HG02870 (cell line): ENCODE measurements at regions not wholly inside any gene's neighbourhood (a gene's known extent, or its start where the extent isn't known, plus 50 kb on each side); places are given as distances from the start of the nearest gene placed in this dataset.

Experiments
- ATAC-seq: cut with Tn5 transposase; IDR thresholded peaks from one replicate; pipeline ENCODE4 v1.9.1; 2021; ENCODE audit warnings: mild to moderate bottlenecking, moderate library complexity; ENCODE audit not compliant: unreplicated experiment

DNA sequence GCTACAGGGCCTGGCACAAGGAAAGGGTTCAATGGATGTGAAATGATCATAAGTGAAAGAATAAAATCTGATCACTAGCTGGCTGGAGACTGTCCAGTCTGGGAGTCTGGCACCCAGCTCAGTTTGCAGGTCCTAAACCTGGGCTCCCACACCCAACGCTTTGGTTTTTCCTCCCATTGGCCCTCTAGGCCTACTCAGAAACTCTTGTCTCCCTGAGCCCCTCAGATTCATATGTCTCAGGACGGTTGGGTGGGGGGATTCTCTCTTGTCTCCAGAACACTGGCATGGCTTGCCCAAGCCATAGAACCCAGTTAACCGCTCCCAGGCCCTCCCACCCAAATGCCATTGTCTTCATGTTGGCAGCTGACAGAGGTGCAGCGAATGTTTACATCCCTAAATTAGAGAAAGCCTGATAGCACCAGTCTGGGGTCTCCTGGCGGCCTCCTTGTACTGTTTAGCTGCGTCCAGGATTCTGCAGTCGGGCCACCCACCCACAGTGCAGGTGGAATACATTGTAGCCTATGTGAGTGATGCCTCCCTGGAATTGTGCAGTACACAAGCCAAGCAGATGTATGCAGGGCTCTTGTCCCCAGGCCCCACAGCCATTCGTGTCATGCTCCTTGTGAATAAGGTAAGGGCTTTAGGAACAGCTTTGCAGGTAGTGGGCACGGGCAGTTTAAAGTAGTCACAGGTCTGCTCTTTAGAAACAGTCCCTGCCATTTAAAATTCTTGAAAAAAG lies 266.3 kb downstream of the XXYLT1 start:
- ATAC-seq = no peak

DNA sequence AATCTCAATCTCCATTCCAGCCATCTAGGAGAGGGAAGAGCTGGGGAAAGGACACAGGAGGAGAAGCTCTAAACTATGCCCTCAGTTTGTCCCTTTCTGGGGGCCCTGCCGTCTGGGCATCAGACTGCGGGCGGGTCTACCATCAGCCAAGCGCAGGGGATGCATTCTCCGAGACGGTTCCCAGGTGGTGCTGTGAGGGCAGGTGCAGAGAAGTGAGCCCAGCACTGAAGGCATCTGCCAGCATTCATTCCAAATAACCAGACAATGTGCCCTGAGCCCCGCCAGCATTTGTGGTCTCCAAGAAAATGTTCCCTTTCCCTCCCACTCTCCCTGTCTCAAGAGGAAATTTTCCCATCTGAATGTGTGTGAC lies 265.7 kb downstream of the XXYLT1 start:
- ATAC-seq = no peak

DNA sequence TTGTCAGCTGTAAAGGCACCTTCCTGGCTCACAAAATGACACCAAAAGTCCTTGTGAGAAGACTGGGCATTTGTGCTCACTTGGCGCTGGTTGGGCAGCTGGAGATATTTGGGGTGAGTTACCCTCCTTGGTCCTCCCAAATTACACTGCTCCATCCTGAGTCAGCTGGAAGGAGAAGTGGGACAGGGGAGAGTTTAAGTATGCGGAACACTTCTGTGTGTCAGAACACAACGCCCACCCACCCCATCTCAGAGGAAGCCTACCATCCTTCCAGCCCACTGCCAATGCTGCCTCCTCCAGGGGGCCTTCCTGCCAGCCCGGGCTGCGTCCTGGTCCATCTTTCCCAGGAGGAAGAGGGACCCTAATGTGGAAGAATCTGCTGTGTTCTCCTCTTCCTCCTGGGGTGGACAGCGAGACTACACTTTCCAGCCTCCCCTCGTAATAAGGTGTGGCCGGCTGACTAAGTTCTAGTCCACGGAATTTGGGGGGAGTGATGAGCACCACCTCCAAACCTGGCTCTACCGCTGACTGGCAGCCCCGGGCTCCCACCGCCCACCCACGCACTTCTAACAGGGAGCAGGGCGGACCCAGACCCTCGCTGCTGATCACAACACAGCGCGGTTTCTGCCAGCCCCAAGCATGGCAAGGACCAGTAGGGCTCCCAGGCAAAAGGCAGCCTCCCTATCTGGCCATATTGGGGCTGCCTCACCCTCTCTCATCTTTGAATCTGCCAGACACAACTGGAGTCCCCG lies 265.0 kb downstream of the XXYLT1 start:
- no peak for ATAC-seq

DNA sequence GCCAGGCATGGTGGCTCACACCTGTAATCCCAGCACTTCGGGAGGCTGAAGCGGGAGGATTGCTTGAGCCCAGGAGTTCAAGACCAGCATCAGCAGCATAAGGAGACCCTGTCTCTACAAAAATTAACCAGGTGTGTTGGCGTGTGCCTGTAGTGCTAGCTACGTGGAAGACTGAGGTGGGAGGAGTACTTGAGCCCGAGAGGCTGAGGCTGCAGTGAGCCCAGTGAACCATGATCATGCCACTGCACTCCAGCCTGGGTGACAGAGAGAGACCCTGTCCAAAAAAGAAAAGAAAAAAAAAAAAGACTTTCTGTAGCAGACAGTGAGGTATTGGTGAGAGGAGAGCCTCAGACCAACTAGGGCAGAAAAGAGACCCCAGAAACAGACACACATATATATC lies 263.8 kb downstream of the XXYLT1 start:
- ATAC-seq = no peak

DNA sequence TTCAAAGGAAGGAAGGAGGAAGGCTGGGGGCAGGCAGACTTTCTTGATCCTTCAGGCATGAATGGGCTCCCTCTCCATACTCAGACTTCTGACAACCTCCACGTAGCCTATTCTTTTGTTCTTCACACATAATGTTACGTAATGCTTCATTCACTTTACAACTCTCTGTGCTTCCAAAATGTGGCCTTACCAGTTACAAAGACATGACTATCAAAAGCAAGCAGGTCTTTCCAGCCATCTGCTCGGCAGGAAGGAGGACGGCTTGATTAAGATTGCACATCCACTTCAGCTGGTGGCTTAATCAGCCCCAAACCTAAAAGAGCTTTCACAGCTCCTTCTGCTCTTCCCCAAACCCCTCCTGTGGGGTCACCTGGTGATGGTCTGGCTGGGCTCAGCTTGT lies 263.2 kb downstream of the XXYLT1 start:
- no peak for ATAC-seq

DNA sequence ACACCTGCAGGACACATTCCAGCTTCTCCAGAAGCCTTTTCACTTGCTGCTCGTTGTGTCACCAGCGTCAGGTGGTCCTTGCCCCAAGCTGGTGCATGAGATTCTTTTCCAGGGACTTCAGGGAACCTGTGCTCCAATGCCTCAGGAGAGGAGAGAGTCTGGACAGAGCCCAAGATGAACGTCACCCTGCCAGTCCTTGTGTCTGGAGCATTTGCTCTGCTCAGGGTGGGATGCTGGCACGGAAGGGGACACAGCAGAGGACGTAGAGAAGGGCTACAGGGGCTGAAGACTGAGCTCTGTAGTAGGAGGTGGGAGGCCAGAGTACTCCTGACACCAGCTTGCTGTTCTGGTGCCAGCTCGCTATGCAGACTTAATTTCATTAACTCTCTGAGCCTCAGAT lies 262.1 kb downstream of the XXYLT1 start:
- ATAC-seq = no peak

DNA sequence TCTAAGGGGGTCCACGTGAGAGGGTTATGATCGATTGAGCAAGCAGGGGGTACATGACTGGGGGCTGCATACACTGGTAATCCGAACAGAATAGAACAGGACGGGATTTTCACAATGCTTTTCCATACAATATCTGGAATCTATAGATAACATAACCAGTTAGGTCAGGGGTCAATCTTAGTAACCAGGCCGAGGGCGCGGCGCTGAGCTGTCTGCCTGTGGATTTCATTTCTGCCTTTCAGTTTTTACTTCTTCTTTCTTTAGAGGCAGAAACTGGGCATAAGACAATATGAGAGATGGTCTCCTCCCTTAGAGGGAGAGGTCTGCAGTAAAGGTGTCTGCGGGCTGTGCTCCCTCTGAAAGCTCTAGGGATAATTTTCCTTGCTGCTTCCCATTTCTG lies 261.3 kb downstream of the XXYLT1 start:
- no peak for ATAC-seq

DNA sequence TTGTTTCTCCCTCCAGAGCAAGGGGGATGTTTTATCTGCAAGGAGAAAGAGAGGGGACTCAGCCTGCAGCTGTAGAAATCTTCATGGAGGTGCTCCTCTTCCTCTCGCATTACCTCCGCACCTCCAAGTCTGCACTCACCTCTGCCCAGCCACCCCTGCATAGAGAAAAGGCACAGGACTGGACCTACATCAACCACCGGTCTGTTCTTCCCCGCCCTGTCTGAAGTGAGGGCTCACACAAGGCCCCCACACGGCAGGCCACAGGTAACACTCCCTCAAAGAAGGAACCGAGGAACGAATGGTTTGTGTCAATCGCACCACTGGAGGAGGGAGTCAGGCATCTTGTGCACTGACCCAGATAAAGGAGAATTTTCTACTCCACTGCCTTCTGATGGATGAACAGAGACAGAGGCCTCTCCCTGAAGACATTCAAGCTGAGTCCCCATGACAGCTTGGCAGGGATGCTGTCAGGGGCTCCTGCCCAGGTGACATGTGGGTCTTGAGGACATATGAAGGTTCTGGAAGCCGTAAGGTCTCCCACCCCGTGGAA lies 260.3 kb downstream of the XXYLT1 start:
- no peak for ATAC-seq

DNA sequence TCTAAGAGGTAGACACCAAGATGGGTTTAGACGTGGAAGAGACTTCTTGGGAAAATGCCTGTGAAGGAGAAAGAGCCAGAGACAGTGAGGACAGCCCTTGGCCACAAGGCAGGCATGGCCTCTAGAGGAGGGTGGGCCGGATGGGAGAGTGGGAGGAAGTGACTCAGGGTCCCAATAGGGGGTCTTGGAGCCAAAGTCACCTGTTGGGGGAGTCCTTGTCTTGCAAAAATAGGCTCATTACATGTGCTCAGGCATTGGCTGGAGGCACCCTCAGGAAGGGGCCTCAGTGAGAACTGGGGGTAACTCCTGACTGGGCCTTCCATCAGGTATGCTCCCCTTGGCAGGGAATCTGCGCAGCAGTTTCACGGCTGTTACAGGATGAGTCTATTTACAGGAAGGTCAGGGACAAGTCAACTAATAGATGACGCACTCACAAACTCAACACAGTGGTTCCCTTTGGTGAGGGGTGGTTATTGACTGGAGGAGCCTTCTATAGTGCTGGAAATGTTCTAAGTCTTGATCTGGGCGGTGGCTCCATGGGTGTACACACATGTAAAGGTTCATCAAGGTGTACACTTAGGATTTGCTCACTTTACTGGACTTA lies 259.6 kb downstream of the XXYLT1 start:
- no peak for ATAC-seq

DNA sequence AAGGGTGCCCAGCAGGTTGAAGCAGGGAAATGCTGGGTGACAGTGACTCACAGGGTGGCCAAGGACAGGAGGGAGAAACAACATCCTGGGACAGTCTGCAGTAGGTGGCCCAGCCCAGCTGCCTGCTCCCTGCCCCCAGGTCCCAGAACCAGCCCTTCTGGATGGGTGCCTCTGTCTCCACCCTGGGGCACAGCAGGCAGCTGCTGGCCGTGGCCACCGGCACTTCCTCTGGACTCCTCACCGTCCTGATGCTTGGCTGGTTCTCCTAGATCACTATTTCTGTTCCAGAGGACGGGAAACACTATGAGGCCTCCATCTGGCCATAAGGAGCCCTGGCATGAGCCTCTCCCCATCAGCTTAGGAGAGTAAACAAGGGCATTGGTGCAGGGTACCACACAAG lies 258.9 kb downstream of the XXYLT1 start:
- no peak for ATAC-seq

DNA sequence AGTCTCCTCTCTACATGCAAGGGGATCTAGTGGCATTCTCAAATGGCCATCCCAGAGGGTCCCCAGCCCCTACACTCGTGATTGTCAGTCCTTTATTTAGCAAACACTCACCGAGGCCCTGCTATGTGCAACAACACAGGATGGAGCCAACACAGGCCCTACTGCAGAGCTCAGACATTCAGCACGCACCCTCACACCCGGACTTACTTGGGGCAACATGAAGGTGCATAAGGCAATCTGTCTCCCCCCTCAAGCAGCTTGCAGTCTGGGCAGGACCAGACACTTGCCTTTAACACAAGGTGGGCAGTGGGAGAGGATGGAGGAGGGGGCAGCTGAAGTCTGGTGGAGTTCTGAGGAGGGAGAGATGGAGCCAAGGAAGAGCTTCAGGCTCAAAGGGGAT lies 258.4 kb downstream of the XXYLT1 start:
- no peak for ATAC-seq

DNA sequence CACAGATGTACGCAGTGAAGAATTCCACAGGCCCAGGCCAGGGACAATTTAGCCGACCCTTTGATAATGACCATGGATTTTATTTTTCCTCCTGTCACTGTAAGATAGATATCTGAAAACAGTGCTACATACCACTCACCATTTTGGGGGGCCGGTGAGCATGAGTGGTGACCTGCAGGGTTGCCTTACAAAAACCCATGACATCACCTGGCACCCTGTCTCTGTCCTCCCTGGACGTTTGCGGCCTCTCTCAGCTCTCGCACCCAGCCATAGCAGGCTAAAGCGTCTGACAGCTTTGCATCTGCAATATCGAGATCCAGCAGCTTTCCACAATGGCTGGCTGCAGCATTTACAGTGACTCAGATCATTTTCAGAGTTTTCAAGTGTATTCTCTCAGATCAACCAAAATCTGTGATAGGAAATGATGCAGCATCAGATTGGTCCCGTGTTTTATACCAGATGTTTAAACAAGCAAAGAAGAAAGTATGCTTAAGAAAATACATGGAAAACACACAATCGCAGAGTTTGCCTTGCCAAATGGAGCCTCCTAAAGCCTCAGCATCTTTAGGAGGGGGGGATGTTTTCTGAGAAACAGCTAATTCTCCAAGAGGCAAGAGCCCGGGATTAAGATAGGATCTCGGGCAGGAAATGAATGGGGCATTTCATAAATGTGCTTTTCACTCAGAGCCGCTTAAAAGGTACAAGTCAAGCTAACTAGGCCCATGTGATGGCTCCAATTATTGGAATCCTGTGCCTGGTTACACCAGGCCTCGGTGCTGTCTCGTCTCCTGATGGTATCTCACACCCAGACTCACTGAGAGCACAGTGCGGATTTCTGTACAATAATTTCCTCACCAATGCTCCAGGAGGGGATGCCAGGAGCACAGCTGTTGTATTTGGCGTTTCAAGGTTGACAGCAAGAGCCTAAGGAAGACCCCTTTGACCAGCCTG lies 257.3 kb downstream of the XXYLT1 start:
- ATAC-seq = no peak

DNA sequence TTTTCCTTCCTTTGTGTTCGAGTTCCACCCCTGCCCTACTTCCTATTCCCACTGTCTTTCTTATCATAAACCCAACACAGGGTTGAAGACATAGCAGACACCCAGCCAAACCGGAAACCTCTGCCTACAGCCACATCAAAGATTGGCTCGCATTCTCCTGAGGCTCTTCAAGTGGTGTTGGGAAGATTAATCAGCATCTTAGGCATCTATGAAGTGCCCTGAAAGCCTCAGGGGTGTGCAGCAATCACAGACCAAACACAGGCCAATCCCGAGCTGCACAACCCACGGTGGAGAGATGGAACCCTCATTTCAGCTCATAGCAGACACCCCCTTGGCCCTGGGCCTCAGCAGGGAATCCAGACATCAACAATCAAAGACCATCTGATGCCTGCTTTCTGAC lies 255.9 kb downstream of the XXYLT1 start:
- ATAC-seq = no peak

DNA sequence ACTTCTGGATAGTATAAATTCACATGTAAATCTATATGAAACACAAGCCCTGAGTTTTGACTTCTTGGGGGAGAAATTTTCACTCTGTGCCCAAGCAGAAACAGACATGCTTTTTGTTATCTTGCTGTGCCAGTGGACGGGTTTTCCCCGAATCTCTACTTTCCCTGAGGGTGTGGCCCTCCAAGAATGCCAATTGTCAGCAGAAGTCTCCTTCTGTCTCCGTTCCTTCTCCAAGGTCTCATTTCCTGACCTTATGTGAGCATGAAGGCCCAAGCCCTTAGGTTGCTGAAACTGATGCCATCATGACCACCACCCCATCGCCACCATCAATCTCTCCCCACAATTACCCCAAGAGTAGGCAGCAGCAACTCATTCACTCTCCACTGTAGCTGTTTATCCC lies 253.8 kb downstream of the XXYLT1 start:
- no peak for ATAC-seq
